Gastrocnemius medialis (tissue), 4 donors: ENCODE measurements at regions not wholly inside any gene's neighbourhood (a gene's known extent, or its start where the extent isn't known, plus 50 kb on each side); places are given as distances from the start of the nearest gene placed in this dataset.

Experiments
- ATAC-seq, 2 donors: fragments of 150-250 bp; one replicate each; pipeline ENCODE4 v1.9.1; 2016
- DNase-seq, 2 donors: peaks; one replicate each; pipeline ENCODE4 v3.0.0-alpha.2; 2019
- H3K27ac ChIP-seq, 4 donors: fragments of 200-600 bp; sonication (generic); 1 replicate in 1 of 4; 2 replicates in 3 of 4; pipeline ENCODE4 v1.5.1; 2016 to 2018; ENCODE audit warnings: mild to moderate bottlenecking in 2 of 4, moderate library complexity in 1 of 4
- H3K27me3 ChIP-seq, 3 donors: fragments of 200-600 bp; sonication (generic) in 2 of 3; 1 replicate in 1 of 3; 2 replicates in 2 of 3; pipeline versions ENCODE4 v1.5.1 to v1.6.0; 2016 to 2019; ENCODE audit warnings: mild to moderate bottlenecking in 1 of 3, moderate library complexity in 1 of 3
- H3K36me3 ChIP-seq, 2 donors: fragments of 200-600 bp; sonication (generic) in 1 of 2; one replicate each; pipeline ENCODE4 v1.5.1; 2017 to 2018
- H3K4me1 ChIP-seq, 2 donors: fragments of 200-600 bp; sonication (generic) in 1 of 2; one replicate each; pipeline ENCODE4 v1.5.1; 2016 to 2017; ENCODE audit warnings: mild to moderate bottlenecking in 2 of 2
- H3K4me3 ChIP-seq, 4 donors: fragments of 200-600 bp; sonication (generic) in 3 of 4; 1 replicate in 1 of 4; 2 replicates in 3 of 4; pipeline ENCODE4 v1.5.1; 2016 to 2019; ENCODE audit warnings: mild to moderate bottlenecking in 2 of 4
- H3K9me3 ChIP-seq, 3 donors: fragments of 200-600 bp; sonication (generic) in 2 of 3; 1 replicate in 1 of 3; 2 replicates in 2 of 3; pipeline ENCODE4 v1.5.1; 2016 to 2019
- CTCF ChIP-seq, 5 experiments: fragments of 450-650 bp in 3 of 5; fragments of 200-600 bp in 2 of 5; sonication (generic) in 2 of 5; IDR thresholded peaks in 4 of 5; conservative IDR thresholded peaks in 1 of 5; 1 replicate in 4 of 5; 2 replicates in 1 of 5; pipeline ENCODE4 v1.5.1; 2016 to 2019; ENCODE audit warnings: antibody characterized with exemption in 5 of 5, mild to moderate bottlenecking in 3 of 5, moderate library complexity in 3 of 5
- POLR2A ChIP-seq, 2 donors: fragments of 450-650 bp; IDR thresholded peaks; one replicate each; pipeline ENCODE4 v1.6.1; 2017; ENCODE audit warnings: antibody characterized with exemption in 2 of 2, mild to moderate bottlenecking in 2 of 2, moderate library complexity in 2 of 2
- in situ Hi-C, 4 donors: fragments of 200-750 bp; cut with MboI; loops; one replicate each; pipeline versions ENCODE4 v1.15.0 to v1.8.0; 2017; ENCODE audit warnings: low sequenced_read_pairs in 4 of 4
- intact Hi-C: fragments of 100-400 bp; cut with DNase I; formaldehyde crosslinking; loops from one replicate; pipeline ENCODE4 v1.15.1; 2023; ENCODE audit warnings: low total_unique reads

DNA sequence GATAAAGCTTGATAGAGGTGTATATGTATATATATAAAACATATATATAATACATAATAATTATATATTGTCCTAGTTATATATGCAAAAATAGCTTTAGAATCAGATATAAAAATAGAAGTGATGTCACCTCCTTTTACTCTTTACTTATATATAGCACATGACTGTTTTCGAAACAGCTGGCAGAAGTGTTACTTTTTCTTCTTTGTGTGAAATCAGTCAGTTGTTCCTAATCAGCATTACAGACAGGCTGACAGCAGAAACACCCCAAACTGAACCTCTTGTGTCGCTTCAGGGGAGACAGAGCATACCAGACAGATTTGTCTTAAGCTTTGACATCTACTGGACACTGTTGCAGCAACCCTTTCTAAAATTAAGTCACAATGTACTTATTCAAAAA, 684.9 kb upstream of the CELF2 start:
- Histone ChIP-seq H3K4me1 (no peaks in the 10 kb centered on the region), H3K36me3 (no peaks in the 10 kb centered on the region), H3K27ac (no peak overlapping the region), H3K27me3 (no peaks in the 10 kb centered on the region), H3K4me3 (no peak overlapping the region), H3K9me3 (no peaks in the 10 kb centered on the region)
- TF ChIP-seq CTCF (IDR thresholded peaks at IDR 0.05 in 4 of 5, conservative IDR thresholded peaks at IDR 0.05 in 1 of 5) (no peak), POLR2A (IDR thresholded peaks at IDR 0.05) (no peak)
- ATAC-seq: no peak
- in situ Hi-C loops (no loop called here), intact Hi-C loops (no loop called here)
- no peak for DNase-seq

DNA sequence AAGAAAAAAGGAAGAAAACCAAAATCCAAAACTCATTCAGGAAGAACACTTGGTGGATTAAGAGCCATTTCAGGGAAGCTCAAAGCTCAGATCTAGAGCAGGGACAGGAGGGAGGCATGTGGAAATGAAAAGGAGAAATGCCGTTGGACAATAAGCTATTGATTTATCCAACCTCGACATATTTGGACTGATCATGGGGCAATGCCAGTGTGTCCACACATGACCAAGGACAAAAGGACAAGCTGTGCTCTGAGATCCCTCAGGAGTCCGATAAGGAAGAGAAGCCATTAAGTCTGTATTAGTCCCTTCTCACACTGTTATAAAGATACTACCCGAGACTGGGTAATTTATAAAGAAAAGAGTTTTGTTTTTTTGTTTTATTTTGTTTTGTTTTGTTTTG, 684.0 kb upstream of the CELF2 start:
- intact Hi-C loops: no loop called here

DNA sequence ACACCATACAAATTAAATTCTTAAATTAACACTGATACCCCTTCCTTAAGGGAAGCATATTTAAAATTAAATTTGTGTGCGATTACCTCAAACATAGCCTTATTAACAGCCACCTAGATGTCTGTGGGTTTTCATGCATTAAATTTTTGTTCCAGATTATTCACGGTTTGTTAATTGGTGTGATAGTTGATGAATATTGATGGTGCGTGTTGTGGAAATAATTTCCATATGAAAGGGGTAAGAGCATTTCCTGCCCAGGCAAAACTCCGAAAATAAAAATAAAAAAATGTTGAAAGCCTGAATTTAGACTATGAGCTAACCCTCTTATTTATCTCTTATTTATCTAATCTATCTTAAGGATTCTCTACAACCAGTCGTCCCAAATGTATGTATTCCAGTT, 679.3 kb upstream of the CELF2 start:
- no peak overlapping the region for H3K4me3 ChIP-seq
- no peaks in the 10 kb centered on the region for H3K36me3 ChIP-seq
- intact Hi-C loops (no loop called here), in situ Hi-C loops (no loop called here)
- no peaks in the 10 kb centered on the region for H3K27me3 ChIP-seq
- no peaks in the 10 kb centered on the region for H3K9me3 ChIP-seq
- no peaks in the 10 kb centered on the region for H3K4me1 ChIP-seq
- TF ChIP-seq POLR2A (IDR thresholded peaks at IDR 0.05) (no peak), CTCF (IDR thresholded peaks at IDR 0.05 in 4 of 5, conservative IDR thresholded peaks at IDR 0.05 in 1 of 5) (no peak)
- no peak overlapping the region for H3K27ac ChIP-seq
- no peak for ATAC-seq
- DNase-seq: no peak

More for the DNA sequence above, 684.0 kb upstream of the CELF2 start:
- H3K9me3 ChIP-seq: no peaks in the 10 kb centered on the region
- no peaks in the 10 kb centered on the region for H3K27me3 ChIP-seq
- H3K4me1 ChIP-seq: no peaks in the 10 kb centered on the region
- in situ Hi-C loops: no loop called here
- no peak overlapping the region for H3K4me3 ChIP-seq
- ATAC-seq (no peak), DNase-seq (no peak)
- TF ChIP-seq POLR2A (IDR thresholded peaks at IDR 0.05) (no peak), CTCF (IDR thresholded peaks at IDR 0.05 in 4 of 5, conservative IDR thresholded peaks at IDR 0.05 in 1 of 5) (no peak)
- no peaks in the 10 kb centered on the region for H3K36me3 ChIP-seq
- H3K27ac ChIP-seq: no peak overlapping the region

DNA sequence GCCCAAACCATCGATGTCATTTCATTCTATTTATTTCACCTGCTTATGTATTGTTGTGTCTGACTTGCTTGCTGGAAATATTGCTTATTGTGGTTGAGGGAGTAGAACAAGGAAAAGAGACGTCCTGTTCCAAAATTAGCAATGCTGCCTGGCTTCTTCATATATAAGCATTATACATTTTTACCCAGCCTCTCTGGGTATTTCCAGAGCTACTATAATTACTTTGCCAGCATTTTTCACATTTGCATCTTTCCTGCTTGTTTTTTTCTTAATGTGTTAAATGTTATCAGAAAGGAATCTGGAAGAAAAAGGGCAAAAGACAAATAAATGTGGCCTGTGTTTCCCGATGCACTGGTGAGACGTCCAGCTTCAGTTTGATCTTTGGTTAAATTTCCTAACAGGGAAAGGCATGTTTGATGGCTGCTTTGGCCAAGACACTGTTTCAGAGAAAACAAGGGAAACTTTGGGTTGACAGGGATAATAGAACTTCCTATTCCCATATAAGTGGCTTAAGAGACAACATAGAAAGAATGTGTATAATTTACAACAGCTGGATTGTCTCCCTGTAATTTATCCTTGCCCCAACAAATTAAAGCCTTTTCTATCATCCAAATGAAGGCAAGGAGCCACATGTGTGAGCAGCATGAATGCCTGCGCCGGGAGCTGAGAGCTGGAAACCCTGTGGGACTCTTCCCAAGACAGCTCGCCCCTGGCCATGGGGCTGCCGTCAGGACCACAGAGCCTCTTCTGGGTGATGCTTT, 671.1 kb upstream of the CELF2 start:
- H3K27me3 ChIP-seq: no peaks in the 10 kb centered on the region
- no peak overlapping the region for H3K4me3 ChIP-seq
- ATAC-seq (no peak), DNase-seq (no peak)
- H3K4me1 ChIP-seq: no peaks in the 10 kb centered on the region
- no peak overlapping the region for H3K27ac ChIP-seq
- intact Hi-C loops (no loop called here), in situ Hi-C loops (no loop called here)
- H3K9me3 ChIP-seq: no peaks in the 10 kb centered on the region
- no peaks in the 10 kb centered on the region for H3K36me3 ChIP-seq
- TF ChIP-seq CTCF (IDR thresholded peaks at IDR 0.05 in 4 of 5, conservative IDR thresholded peaks at IDR 0.05 in 1 of 5): no peak
- no peak for TF ChIP-seq POLR2A (IDR thresholded peaks at IDR 0.05)

GRCh38 chr10:10350050-10350449, 667.6 kb upstream of the CELF2 start:
- TF ChIP-seq CTCF (IDR thresholded peaks at IDR 0.05 in 4 of 5, conservative IDR thresholded peaks at IDR 0.05 in 1 of 5): no peak
- no peak for TF ChIP-seq POLR2A (IDR thresholded peaks at IDR 0.05)
- ATAC-seq (no peak), DNase-seq (no peak)
- H3K27ac ChIP-seq: no peak overlapping the region
- in situ Hi-C loops (no loop called here), intact Hi-C loops (no loop called here)
- H3K27me3 ChIP-seq: no peaks in the 10 kb centered on the region
- H3K9me3 ChIP-seq: no peaks in the 10 kb centered on the region
- H3K36me3 ChIP-seq: no peaks in the 10 kb centered on the region
- no peaks in the 10 kb centered on the region for H3K4me1 ChIP-seq
- no peak overlapping the region for H3K4me3 ChIP-seq
